Body of pancreas (tissue), 4 donors: ENCODE measurements at regions not wholly inside any gene's neighbourhood (a gene's known extent, or its start where the extent isn't known, plus 50 kb on each side); places are given as distances from the start of the nearest gene placed in this dataset.

Experiments used
- ATAC-seq: fragments of 150-250 bp; one replicate; pipeline ENCODE4 v1.9.1; 2016
- DNase-seq, 4 donors: peaks; one replicate each; pipeline ENCODE4 v3.0.0-alpha.2; 2019
- H3K27ac ChIP-seq, 4 donors: fragments of 200-600 bp; sonication (generic); 1 replicate in 3 of 4; 2 replicates in 1 of 4; pipeline versions ENCODE4 v1.5.1 to v1.6.1; 2016 to 2019; ENCODE audit warnings: mild to moderate bottlenecking in 1 of 4, mixed read lengths in 1 of 4, moderate library complexity in 1 of 4
- H3K27me3 ChIP-seq, 2 donors: fragments of 200-600 bp; sonication (generic); one replicate each; pipeline ENCODE4 v1.6.0; 2016; ENCODE audit warnings: mild to moderate bottlenecking in 1 of 2
- H3K36me3 ChIP-seq, 2 donors: fragments of 200-600 bp; sonication (generic); replicated peaks in 1 of 2; 2 replicates each; pipeline ENCODE4 v1.5.1; 2016; ENCODE audit warnings: low read depth in 2 of 2; ENCODE audit not compliant: insufficient read depth in 1 of 2
- H3K4me1 ChIP-seq: fragments of 200-600 bp; sonication (generic); one replicate; pipeline ENCODE4 v1.6.0; 2016
- H3K4me3 ChIP-seq, 2 donors: fragments of 200-600 bp; sonication (generic); 1 replicate in 1 of 2; 2 replicates in 1 of 2; pipeline ENCODE4 v1.5.1; 2016 to 2019
- H3K9me3 ChIP-seq, 3 donors: fragments of 200-600 bp; sonication (generic); 1 replicate in 2 of 3; 2 replicates in 1 of 3; pipeline ENCODE4 v1.5.1; 2016
- POLR2A ChIP-seq, 3 donors: fragments of 450-650 bp; IDR thresholded peaks; one replicate each; pipeline ENCODE4 v1.6.1; 2016; ENCODE audit warnings: antibody characterized with exemption in 3 of 3, mild to moderate bottlenecking in 2 of 3
- WGBS, 2 donors: methylation state at CpG; one replicate each; pipeline ENCODE4 v1.1.5; 2017; 5-methylcytosine and 5-hydroxymethylcytosine counted together
- intact Hi-C: fragments of 100-400 bp; cut with DNase I; formaldehyde crosslinking; loops from one replicate; pipeline ENCODE4 v1.15.1; 2023
- TF ChIP-seq, protein P1 (sequence below), 7 experiments: fragments of 450-650 bp in 4 of 7; fragments of 200-600 bp in 3 of 7; sonication (generic) in 3 of 7; IDR thresholded peaks; one replicate each; pipeline ENCODE4 v1.5.1; 2016 to 2019; ENCODE audit warnings: antibody characterized with exemption in 7 of 7

DNA sequence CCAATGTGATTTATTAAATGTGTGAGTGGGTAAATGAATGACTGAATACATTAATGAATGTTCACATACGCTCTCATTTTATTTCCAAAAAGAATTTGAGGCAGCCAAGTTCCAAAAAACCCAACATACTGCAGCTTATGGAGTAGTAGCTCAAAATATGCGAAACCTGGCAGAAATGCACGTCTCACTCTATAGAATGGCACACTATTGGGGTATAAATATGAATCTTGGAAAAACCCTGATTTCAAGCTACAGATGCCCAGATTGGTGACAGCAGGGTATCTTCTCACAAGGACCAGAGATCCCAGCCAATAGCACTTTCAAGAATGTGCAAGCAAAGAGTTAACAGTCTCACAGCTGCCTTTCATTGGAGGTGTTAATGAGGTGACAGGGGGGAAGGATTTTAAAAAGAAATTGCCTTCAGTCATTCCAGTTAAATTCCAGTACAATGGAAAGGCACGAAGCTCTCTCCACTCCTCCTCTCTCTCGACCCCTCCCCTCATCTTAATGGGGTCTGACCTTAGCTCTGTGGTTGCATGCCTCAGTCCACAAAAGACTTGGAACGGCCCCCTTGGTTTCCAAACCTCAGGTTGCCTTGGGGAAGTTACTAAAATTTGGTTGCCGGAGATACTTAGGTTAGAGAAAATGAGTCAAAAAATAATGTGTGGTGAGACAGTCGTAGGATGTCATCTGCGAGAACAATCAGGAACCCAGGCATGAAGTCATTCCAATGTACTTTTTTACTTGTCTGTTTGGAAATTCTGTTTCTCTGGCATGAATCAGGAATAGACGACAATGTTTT lies 307.4 kb downstream of the NFIB start:
- H3K27ac ChIP-seq, result no peak overlapping the region
- no peak for DNase-seq
- no peaks in the 10 kb centered on the region for H3K9me3 ChIP-seq
- TF ChIP-seq, protein P1, sequence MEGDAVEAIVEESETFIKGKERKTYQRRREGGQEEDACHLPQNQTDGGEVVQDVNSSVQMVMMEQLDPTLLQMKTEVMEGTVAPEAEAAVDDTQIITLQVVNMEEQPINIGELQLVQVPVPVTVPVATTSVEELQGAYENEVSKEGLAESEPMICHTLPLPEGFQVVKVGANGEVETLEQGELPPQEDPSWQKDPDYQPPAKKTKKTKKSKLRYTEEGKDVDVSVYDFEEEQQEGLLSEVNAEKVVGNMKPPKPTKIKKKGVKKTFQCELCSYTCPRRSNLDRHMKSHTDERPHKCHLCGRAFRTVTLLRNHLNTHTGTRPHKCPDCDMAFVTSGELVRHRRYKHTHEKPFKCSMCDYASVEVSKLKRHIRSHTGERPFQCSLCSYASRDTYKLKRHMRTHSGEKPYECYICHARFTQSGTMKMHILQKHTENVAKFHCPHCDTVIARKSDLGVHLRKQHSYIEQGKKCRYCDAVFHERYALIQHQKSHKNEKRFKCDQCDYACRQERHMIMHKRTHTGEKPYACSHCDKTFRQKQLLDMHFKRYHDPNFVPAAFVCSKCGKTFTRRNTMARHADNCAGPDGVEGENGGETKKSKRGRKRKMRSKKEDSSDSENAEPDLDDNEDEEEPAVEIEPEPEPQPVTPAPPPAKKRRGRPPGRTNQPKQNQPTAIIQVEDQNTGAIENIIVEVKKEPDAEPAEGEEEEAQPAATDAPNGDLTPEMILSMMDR (IDR thresholded peaks at IDR 0.05), result no peak
- TF ChIP-seq POLR2A (IDR thresholded peaks at IDR 0.05), result no peak
- no peaks in the 10 kb centered on the region for H3K36me3 ChIP-seq
- H3K27me3 ChIP-seq, result no peaks in the 10 kb centered on the region
- no peaks in the 10 kb centered on the region for H3K4me1 ChIP-seq
- intact Hi-C loops, result no loop called here
- WGBS, 2 donors, result 62 to 68% methylated on average over 10 of the region's 10 CpGs
- H3K4me3 ChIP-seq, result no peak overlapping the region
- no peak for ATAC-seq

DNA sequence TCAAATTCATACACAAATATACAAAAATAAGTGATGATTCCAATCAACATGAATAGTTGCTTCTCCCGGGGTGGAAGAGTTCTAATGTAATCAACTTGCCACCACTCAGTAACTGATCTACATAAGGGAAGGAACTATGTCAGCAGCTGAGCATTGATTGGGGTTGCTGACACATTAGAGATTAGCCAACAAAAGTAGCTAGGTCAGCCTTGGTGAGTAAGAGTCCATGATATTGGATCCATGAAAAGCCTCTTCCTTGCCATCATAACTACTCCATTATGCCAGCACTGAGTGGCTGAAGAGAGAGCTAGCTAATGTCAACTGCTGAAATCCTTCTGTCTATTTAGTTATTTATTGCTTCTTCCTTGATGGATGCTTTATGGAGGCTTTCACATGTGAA lies 309.8 kb downstream of the NFIB start:
- WGBS, 2 donors, result 76 to 82% methylated on average over 1 of the region's 1 CpG
- TF ChIP-seq, protein P1 (IDR thresholded peaks at IDR 0.05), result no peak
- no peak for TF ChIP-seq POLR2A (IDR thresholded peaks at IDR 0.05)
- H3K27me3 ChIP-seq, result no peaks in the 10 kb centered on the region
- intact Hi-C loops, result no loop called here
- no peak overlapping the region for H3K27ac ChIP-seq
- DNase-seq (no peak), ATAC-seq (no peak)
- no peaks in the 10 kb centered on the region for H3K9me3 ChIP-seq
- no peaks in the 10 kb centered on the region for H3K36me3 ChIP-seq
- H3K4me3 ChIP-seq, result no peak overlapping the region
- H3K4me1 ChIP-seq, result no peaks in the 10 kb centered on the region

DNA sequence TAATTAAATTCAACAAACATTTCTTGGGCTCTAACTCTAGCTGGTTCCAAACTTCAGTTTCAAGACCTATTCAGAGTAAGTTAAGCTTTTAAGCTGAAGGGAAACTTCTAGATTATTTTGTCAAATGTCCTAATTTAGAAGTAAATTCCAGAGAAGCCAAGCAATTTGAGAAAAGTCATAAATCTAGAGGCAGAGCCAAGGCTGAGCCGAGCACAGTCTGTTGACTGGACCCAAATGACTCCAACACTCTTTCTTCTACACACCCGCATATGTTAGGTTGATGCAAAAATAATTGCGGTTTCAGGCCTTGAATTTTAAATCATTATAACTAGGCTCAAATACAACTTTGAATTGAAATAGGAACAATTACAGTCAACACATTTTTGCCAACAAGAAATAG lies 319.7 kb downstream of the NFIB start:
- H3K27ac ChIP-seq, result no peak overlapping the region
- H3K36me3 ChIP-seq, result no peaks in the 10 kb centered on the region
- intact Hi-C loops, result no loop called here
- H3K9me3 ChIP-seq, result no peaks in the 10 kb centered on the region
- 85 to 89% methylated on average over 3 of the region's 3 CpGs for WGBS, 2 donors
- TF ChIP-seq, protein P1 (IDR thresholded peaks at IDR 0.05), result no peak
- TF ChIP-seq POLR2A (IDR thresholded peaks at IDR 0.05), result no peak
- no peak for ATAC-seq
- no peaks in the 10 kb centered on the region for H3K4me1 ChIP-seq
- H3K27me3 ChIP-seq, result no peaks in the 10 kb centered on the region
- no peak overlapping the region for H3K4me3 ChIP-seq
- no peak for DNase-seq

DNA sequence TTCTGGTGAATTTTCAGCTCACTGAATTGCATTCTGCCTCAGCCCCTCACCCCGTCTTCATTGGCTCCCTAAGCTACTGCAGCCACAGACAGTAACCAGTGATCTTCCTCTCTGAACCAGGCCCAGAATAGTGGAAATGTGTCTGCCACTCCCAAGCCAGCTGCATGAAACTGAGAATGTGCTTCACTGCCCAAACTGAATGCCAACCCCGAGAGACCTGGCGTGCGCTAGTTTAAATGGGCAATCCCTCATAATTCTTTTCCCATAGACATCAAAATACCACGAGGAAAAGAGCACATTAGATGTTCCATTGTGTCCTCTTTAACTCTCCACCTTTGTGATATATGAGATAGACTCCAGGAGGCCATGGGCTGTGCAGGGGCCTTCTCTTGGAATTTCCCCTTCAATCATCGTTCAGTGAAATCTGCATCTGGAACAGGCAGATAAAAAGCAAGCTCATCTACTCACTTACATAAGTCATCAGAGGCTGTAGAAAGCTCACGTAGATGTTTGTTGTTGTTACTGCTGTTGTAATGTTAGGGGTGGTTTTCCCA lies 320.2 kb downstream of the NFIB start:
- Histone ChIP-seq H3K27me3 (no peaks in the 10 kb centered on the region), H3K27ac (no peak overlapping the region), H3K9me3 (no peaks in the 10 kb centered on the region), H3K4me3 (no peak overlapping the region), H3K4me1 (no peaks in the 10 kb centered on the region), H3K36me3 (no peaks in the 10 kb centered on the region)
- DNase-seq (no peak), ATAC-seq (no peak)
- WGBS, 2 donors, result 72 to 74% methylated on average over 7 of the region's 7 CpGs
- intact Hi-C loops, result no loop called here
- TF ChIP-seq POLR2A (IDR thresholded peaks at IDR 0.05), result no peak
- TF ChIP-seq, protein P1 (IDR thresholded peaks at IDR 0.05), result no peak
